GM21367 (cell line): ENCODE measurements at regions not wholly inside any gene's neighbourhood (a gene's known extent, or its start where the extent isn't known, plus 50 kb on each side); places are given as distances from the start of the nearest gene placed in this dataset.
"Not testable (repeated sequence)": the region's sequence is repeated elsewhere in the genome, so short reads cannot be mapped to it uniquely, and the experiment has no call there.

Experiments used
- ATAC-seq: cut with Tn5 transposase; IDR thresholded peaks from one replicate; pipeline ENCODE4 v1.9.1; 2021; ENCODE audit not compliant: unreplicated experiment

DNA sequence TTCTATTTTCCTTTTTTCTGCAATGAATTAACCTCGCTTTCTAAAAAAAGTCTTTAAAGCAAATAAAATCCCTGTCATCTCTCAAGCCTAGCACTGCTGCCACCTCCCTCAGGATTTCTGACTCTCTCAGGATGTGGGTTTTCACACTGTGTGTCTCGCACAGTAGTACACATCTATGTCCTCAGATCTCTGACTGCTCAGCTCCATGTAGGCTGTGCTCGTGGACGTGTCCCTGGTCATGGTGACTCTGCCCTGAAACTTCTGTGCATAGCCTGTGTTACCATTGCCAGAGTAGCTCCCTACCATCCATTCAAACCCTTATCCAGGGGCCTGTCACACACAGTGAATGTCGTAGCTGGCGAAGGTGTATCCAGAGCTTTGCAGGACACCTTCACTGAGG, 619.3 kb downstream of the TMEM121 start:
- not testable (repeated sequence) for ATAC-seq

GRCh38 chr14:106153362-106153955, 627.1 kb downstream of the TMEM121 start:
- ATAC-seq = not testable (repeated sequence)

DNA sequence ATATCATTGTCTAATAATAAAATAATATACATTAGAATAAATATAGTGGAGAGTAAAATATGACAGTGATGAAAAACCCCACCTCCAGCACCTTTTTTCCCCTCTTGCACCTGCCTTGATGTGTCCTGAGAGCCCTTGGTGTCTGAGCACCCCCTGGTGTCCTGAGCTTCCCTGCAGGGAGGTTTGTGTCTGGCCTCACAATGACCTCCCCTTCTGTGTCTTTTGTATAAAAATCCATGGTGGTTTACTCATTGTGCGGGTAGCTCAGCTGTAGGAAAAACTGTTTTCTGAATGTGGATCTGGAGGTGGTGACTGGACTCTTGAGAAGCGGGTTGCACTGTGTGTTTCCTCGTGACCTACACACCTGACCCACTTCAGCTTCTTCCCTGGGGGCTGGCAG, 636.9 kb downstream of the TMEM121 start:
- no peak for ATAC-seq

- ATAC-seq = not testable (repeated sequence)
These were observed 637.4 kb downstream of the TMEM121 start for GRCh38 chr14:106163812-106164211.

DNA sequence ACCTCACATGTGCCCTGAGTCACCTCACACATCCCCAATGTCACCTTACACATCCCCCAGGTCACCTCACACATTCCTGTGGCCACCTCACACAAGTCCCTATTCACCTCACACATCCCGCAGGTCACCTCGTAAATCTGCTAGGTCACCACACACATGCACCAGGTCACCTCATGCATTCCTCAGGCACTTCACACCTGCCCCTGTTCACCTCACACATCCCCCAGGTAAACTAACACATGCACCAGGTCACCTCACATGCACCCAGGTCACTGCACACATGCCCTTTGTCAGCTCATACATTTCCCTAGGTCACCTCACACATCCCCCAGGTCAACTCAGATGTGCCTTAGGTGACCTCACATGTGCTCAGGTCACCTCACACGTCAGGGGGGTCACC, 639.8 kb downstream of the TMEM121 start:
- ATAC-seq = no peak

GRCh38 chr14:106166650-106167204, 640.3 kb downstream of the TMEM121 start:
- ATAC-seq = no peak

GRCh38 chr14:106170163-106170658, 643.8 kb downstream of the TMEM121 start:
- not testable (repeated sequence) for ATAC-seq

- ATAC-seq = no peak
These were observed 647.8 kb downstream of the TMEM121 start for GRCh38 chr14:106174206-106174605.

- not testable (repeated sequence) for ATAC-seq
These were observed 651.2 kb downstream of the TMEM121 start for GRCh38 chr14:106177266-106178246.

DNA sequence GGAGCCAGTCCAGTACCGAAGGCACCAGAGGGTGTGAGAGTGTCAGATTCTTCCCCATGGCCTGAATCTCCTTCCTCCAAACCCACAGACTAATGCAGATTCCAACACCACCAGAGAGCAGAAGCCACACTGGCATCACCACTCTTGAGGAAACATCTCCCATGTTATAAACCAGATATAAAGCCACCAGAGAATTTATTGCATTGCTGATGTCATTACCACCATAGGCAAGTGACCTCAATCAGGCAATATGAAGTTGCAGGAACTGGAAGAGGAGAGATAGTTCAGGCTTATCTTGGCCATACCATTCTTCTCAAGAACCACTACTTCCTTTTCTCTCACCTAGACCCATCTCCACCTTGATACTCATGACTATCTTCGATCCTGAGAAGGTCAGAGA, 653.4 kb downstream of the TMEM121 start:
- no peak for ATAC-seq

- not testable (repeated sequence) for ATAC-seq
These were observed 658.4 kb downstream of the TMEM121 start for GRCh38 chr14:106184771-106185170.

GRCh38 chr14:106185174-106185836, 658.9 kb downstream of the TMEM121 start:
- ATAC-seq = not testable (repeated sequence)

DNA sequence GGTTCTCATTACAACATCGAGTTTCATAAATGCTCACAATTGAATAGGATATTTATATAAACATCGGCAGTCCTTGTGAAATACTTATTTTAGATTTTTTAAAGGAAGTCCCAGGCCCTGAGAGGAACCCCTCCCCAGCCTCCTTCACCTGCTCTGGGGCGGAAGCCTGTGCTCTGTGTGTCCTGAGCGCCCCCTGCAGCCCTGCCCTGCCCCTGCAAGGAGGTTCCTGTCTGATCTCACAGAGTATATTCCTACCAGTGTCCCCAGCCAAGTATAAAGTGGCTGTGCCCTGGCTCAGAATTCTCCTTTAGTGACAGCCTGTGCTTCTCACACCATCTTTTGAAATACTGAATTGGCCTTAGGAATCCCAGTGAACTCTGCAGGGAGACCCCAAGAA, 659.5 kb downstream of the TMEM121 start:
- ATAC-seq = no peak

DNA sequence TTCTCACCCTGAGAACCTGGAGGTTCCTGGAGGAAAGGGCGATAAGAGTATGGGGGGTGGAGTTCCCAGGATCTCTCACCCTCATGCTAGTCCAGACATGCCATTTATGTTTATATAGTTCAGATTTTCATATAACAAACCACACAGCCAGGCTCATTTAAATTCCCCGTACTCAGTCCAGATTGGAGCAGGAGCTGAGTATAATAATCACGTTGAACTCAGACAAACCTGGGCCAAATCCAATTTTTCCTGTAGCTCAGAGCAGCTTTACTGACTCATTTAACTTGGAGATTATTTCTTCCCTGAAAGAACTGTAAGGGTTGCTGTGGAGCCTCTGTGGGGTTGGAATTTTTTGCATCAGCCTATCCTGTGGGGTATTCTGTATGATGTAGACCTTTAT, 660.8 kb downstream of the TMEM121 start:
- ATAC-seq = no peak

GRCh38 chr14:106192701-106193100, 666.3 kb downstream of the TMEM121 start:
- not testable (repeated sequence) for ATAC-seq

DNA sequence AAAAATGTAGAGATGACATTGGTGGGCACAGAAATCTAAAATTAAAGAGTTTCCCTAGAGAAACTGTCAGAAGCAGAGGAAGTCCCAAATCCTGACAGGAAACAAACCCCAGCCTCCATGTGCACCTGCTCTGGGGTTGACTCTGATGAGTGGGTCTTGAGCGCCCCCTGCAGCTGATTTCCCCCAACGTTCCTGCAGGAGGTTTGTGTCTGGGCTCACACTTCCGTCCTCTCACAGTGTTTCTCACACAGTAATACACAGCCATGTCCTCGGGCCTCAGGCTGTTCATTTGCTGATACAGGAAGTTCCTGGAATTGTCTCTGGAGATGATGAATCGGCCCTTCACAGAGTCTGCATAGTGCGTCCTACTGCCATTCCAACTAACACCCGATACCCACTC, 670.1 kb downstream of the TMEM121 start:
- ATAC-seq = not testable (repeated sequence)

GRCh38 chr14:106197264-106197663, 670.9 kb downstream of the TMEM121 start:
- ATAC-seq = not testable (repeated sequence)

- no peak for ATAC-seq
These were observed 672.7 kb downstream of the TMEM121 start for GRCh38 chr14:106199097-106199496.

GRCh38 chr14:106200541-106201315, 674.3 kb downstream of the TMEM121 start:
- ATAC-seq = no peak

DNA sequence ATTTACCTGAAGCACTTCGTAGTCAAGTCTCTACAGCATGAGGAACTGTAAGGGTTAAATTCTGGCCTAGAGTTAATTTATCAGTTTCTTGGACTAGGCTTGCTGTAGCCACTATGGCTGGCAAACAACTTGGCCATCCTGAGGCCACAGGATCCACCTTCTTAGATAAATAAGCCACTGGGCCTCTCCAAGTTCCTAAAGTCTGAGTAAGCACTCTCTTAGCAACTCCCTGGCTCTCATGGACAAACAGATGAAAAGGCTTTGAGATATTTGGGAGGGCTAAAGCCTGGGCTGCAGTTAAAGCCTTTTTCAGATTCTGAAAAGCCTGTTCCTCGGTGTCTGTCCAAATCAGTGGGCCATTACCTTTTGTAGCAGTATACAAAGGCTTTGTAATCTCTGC, 675.0 kb downstream of the TMEM121 start:
- no peak for ATAC-seq
